ENCODE measurements at regions not wholly inside any gene's neighbourhood (a gene's known extent, or its start where the extent isn't known, plus 50 kb on each side); places are given as distances from the start of the nearest gene placed in this dataset.

DNA sequence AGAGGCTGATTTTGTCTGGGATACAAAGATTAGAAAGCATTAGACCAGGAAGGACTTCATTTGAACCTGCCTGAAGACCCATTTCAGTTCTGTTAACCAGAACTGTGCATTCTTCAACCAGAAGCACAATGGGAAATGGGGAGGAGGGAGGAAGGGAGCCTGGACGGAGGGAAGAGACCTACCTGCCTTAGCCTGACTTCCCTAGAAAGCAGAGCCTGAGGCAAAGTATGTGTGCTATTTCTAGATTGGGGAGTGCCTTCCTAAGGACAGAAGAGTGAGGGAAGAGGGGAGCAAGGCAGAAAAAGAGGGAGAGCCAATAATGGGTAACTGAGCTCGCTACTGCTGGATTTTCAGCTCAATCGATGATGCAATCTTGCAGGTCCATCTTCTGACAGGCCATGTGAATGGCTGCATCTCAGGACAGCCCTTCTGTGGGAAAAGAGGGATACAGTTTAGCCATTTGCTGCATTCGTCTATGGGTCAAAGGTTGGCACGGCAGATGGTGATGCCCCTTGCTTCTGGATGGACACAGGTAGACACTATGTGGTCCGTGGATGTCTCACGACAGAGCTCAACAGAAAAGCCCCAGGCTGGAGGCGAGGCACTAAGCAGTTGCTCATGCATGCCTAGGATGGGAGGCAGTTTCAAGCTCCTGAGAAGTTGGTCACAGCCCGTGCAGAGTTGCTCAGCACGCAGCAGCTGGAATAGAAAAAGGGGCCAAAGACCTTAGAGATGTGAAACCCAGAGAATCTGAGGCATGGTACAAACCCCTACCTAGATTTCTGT, 78.8 kb upstream of the UBL3 start:
- TF ChIP-seq, protein P1, sequence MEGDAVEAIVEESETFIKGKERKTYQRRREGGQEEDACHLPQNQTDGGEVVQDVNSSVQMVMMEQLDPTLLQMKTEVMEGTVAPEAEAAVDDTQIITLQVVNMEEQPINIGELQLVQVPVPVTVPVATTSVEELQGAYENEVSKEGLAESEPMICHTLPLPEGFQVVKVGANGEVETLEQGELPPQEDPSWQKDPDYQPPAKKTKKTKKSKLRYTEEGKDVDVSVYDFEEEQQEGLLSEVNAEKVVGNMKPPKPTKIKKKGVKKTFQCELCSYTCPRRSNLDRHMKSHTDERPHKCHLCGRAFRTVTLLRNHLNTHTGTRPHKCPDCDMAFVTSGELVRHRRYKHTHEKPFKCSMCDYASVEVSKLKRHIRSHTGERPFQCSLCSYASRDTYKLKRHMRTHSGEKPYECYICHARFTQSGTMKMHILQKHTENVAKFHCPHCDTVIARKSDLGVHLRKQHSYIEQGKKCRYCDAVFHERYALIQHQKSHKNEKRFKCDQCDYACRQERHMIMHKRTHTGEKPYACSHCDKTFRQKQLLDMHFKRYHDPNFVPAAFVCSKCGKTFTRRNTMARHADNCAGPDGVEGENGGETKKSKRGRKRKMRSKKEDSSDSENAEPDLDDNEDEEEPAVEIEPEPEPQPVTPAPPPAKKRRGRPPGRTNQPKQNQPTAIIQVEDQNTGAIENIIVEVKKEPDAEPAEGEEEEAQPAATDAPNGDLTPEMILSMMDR (IDR thresholded peaks at IDR 0.05), result no peak
- no peak for TF ChIP-seq POLR2A (IDR thresholded peaks at IDR 0.05)
